ENCODE measurements at regions not wholly inside any gene's neighbourhood (a gene's known extent, or its start where the extent isn't known, plus 50 kb on each side); places are given as distances from the start of the nearest gene placed in this dataset.

DNA sequence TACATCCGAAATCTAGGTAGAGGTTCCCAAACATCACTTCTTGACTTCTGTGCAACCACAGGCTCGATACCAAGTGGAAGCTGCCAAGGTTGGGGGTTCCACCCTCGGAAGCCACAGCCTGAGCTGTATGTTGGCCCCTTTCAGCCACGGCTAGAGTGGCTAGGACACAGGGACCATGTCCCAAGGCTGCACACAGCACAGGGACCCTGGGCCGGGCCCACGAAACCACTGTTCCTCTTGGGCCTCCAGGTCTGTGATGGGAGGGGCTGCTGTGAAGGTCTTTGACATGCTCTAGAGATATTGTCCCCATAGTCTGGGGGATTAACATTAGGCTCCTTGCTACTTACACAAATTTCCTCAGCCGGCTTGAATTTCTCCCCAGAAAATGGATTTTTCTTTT lies 460.6 kb downstream of the ISL1 start:
- POLR2A ChIA-PET (ENCODE audit: partially characterized antibody) = no interaction called here
- DNase-seq (ENCODE audit: low read depth in 1 of 2, low spot score in 2 of 2) = no peak
- whole genome bisulfite sequencing, 2 experiments (ENCODE audit: extremely low coverage in 1 of 2, insufficient coverage in 1 of 2, insufficient read length in 1 of 2, insufficient replicate concordance in 2 of 2, low coverage in 1 of 2, low lambda C conversion rate in 2 of 2, missing lambda C conversion rate in 1 of 2) = 91% methylated on average over 7 of the region's 7 CpGs; no CpG with 5 or more reads in 1 of the 2 experiments
- no peak for TF ChIP-seq GTF2F1 (IDR thresholded peaks at IDR 0.05; ENCODE audit: borderline replicate concordance, low read depth, low read length)
- no peak for TF ChIP-seq CBX8 (IDR thresholded peaks at IDR 0.05; ENCODE audit: borderline replicate concordance, low read depth, low read length)
- no peak for TF ChIP-seq TCF12 (IDR thresholded peaks at IDR 0.05; ENCODE audit: low read depth, low read length)
- TF ChIP-seq YY1 (IDR thresholded peaks at IDR 0.05; ENCODE audit: low read depth, low read length) = no peak
- TF ChIP-seq PHF8 (conservative IDR thresholded peaks at IDR 0.05; ENCODE audit: low read depth, low read length) = no peak
- TF ChIP-seq RFX5 (IDR thresholded peaks at IDR 0.05; ENCODE audit: borderline replicate concordance, low read depth, low read length) = no peak
- no peak for TF ChIP-seq SAP30 (IDR thresholded peaks at IDR 0.05; ENCODE audit: insufficient read depth, insufficient replicate concordance, low read length)
- TF ChIP-seq POLR2A (IDR thresholded peaks at IDR 0.05; ENCODE audit: control extremely low read depth in 1 of 2, low read depth in 2 of 2, low read length in 2 of 2) = no peak
- no peak for TF ChIP-seq SUZ12 (IDR thresholded peaks at IDR 0.05; ENCODE audit: low read length)

More for the DNA sequence above, 460.6 kb downstream of the ISL1 start:
- FAIRE-seq = no peak
- no peak overlapping the region for H2BK15ac ChIP-seq (ENCODE audit: low read length)
- H2AK5ac ChIP-seq (ENCODE audit: low read depth, low read length) = no peak overlapping the region
- H3K36me3 ChIP-seq (ENCODE audit: control insufficient read depth in 2 of 4, insufficient read depth in 4 of 4, low read length in 3 of 4) = no peaks in the 10 kb centered on the region
- H3K79me1 ChIP-seq (ENCODE audit: low read depth, low read length) = no peaks in the 10 kb centered on the region
- no peak overlapping the region for H3K4ac ChIP-seq (replicated peaks; ENCODE audit: insufficient read length, low read depth, low read length)
- CTCF ChIA-PET (ENCODE audit: partially characterized antibody) = no interaction called here
- H2AFZ ChIP-seq (ENCODE audit: low read length) = no peak overlapping the region
- no peak overlapping the region for H3K9ac ChIP-seq (replicated peaks in 1 of 4; ENCODE audit: extremely low read depth in 1 of 4, low read depth in 3 of 4, low read length in 3 of 4)
- H3K4me1 ChIP-seq (replicated peaks in 1 of 4; ENCODE audit: control insufficient read depth in 3 of 4, insufficient read depth in 4 of 4, low read length in 3 of 4) = peaks cover 0 to 5% (median 0%) of the 10 kb centered on the region in 4 experiments; a peak in 1 of 7 replicates
- no peak overlapping the region for H3K4me3 ChIP-seq (ENCODE audit: extremely low read depth in 1 of 4, insufficient read depth in 2 of 4, low read depth in 3 of 4, low read length in 4 of 4)
- no peak overlapping the region for H4K5ac ChIP-seq (ENCODE audit: insufficient read length, low read depth, low read length)
- no peak overlapping the region for H3K18ac ChIP-seq (ENCODE audit: extremely low read depth, low read length)
- no peak overlapping the region for H2BK12ac ChIP-seq (ENCODE audit: low read depth, low read length)
- H4K8ac ChIP-seq (ENCODE audit: extremely low read depth, insufficient read depth, low read length) = no peak overlapping the region
- H3K4me2 ChIP-seq (ENCODE audit: insufficient read depth in 1 of 2, low read depth in 2 of 2, low read length in 2 of 2) = no peak overlapping the region
- H2BK120ac ChIP-seq (replicated peaks; ENCODE audit: low read depth, low read length) = no peak overlapping the region
- no peak overlapping the region for H2BK5ac ChIP-seq (ENCODE audit: low read depth, low read length)
- H2BK20ac ChIP-seq (ENCODE audit: low read length) = no peak overlapping the region
- H4K20me1 ChIP-seq (replicated peaks in 1 of 2; ENCODE audit: control insufficient read depth in 1 of 2, insufficient read depth in 2 of 2, low read length in 2 of 2) = no peaks in the 10 kb centered on the region
- no peak overlapping the region for H3K27ac ChIP-seq (ENCODE audit: low read depth, low read length)
- H3K23me2 ChIP-seq (ENCODE audit: low read depth, low read length) = no peaks in the 10 kb centered on the region
- no peak overlapping the region for H3K56ac ChIP-seq (replicated peaks; ENCODE audit: insufficient read length, low read depth, low read length)
- H3K79me2 ChIP-seq (ENCODE audit: control insufficient read depth in 1 of 2, insufficient read depth in 2 of 2, low read length in 2 of 2) = no peaks in the 10 kb centered on the region
- no peaks in the 10 kb centered on the region for H3K27me3 ChIP-seq (replicated peaks in 1 of 4; ENCODE audit: control insufficient read depth in 3 of 4, extremely low read depth in 1 of 4, insufficient read depth in 3 of 4, low read length in 3 of 4)
- no peaks in the 10 kb centered on the region for H3K9me3 ChIP-seq (ENCODE audit: insufficient read depth in 2 of 2, low read depth in 1 of 2, low read length in 1 of 2)
- H3K23ac ChIP-seq (ENCODE audit: insufficient read length) = no peak overlapping the region
- no peak overlapping the region for H4K91ac ChIP-seq (replicated peaks; ENCODE audit: insufficient read length, low read length)
- H3K14ac ChIP-seq (ENCODE audit: insufficient read length) = no peak overlapping the region
